K562 (cell line): ENCODE measurements at regions not wholly inside any gene's neighbourhood (a gene's known extent, or its start where the extent isn't known, plus 50 kb on each side); places are given as distances from the start of the nearest gene placed in this dataset.

ENCODE experiments used
- EP300 ChIP-seq: IDR thresholded peaks from 2 replicates; pipeline ENCODE4 v1.6.1; 2012; ENCODE audit warnings: low read length, improper control_type of control experiment
- ETV5 ChIP-seq: sonication (generic); formaldehyde crosslinking; IDR thresholded peaks from 2 replicates; pipeline ENCODE4 v1.4.0; 2020; ENCODE audit warnings: low read depth, mild to moderate bottlenecking, missing genetic modification reagents
- HMBOX1 ChIP-seq: sonication (generic); IDR thresholded peaks from 2 replicates; pipeline ENCODE4 v1.6.1; 2016
- MEF2A ChIP-seq: IDR thresholded peaks from 2 replicates; pipeline ENCODE4 v1.6.1; 2011; ENCODE audit warnings: low read depth, mild to moderate bottlenecking, low read length, moderate library complexity; ENCODE audit not compliant: control insufficient read depth
- RCOR1 ChIP-seq, 2 experiments: IDR thresholded peaks; 2 replicates each; pipeline ENCODE4 v1.6.1; 2012; ENCODE audit warnings: low read depth in 2 of 2, low read length in 2 of 2, borderline replicate concordance in 1 of 2, improper control_type of control experiment in 1 of 2
- SLC30A9 ChIP-seq: fragments of 250-450 bp; sonication (Bioruptor Pico); IDR thresholded peaks from 2 replicates; pipeline ENCODE4 v1.8.0; 2022; ENCODE audit warnings: mild to moderate bottlenecking, moderate library complexity
- SMAD3 ChIP-seq: fragments of 450-650 bp; formaldehyde crosslinking; conservative IDR thresholded peaks from 2 replicates; pipeline ENCODE4 v1.4.0; 2020; ENCODE audit warnings: mild to moderate bottlenecking
- TRIM24 ChIP-seq, 2 experiments: fragments of 450-650 bp; IDR thresholded peaks; 2 replicates each; pipeline ENCODE4 v1.6.1; 2016
- USF2 ChIP-seq: sonication (generic); formaldehyde crosslinking; IDR thresholded peaks from 2 replicates; pipeline ENCODE4 v1.5.0; 2020; ENCODE audit warnings: missing genetic modification reagents
- ZNF584 ChIP-seq: fragments of 200-800 bp; sonication (Bioruptor generic); IDR thresholded peaks from 2 replicates; pipeline ENCODE4 v1.6.1; 2016; ENCODE audit warnings: low read depth, mild to moderate bottlenecking, missing genetic modification characterization, missing compliant biosample characterization
- TF ChIP-seq, protein P1 (sequence below): sonication (generic); formaldehyde crosslinking; IDR thresholded peaks from 2 replicates; pipeline ENCODE4 v1.8.0; 2022; ENCODE audit warnings: mild to moderate bottlenecking, missing genetic modification reagents
- TF ChIP-seq, protein P2 (sequence below), 2 experiments: IDR thresholded peaks in 1 of 2; conservative IDR thresholded peaks in 1 of 2; 2 replicates each; pipeline ENCODE4 v1.6.1; 2016; ENCODE audit warnings: low read depth in 2 of 2, mild to moderate bottlenecking in 1 of 2, missing compliant biosample characterization in 1 of 2, missing genetic modification characterization in 1 of 2, moderate library complexity in 1 of 2

- TF ChIP-seq, protein P1, sequence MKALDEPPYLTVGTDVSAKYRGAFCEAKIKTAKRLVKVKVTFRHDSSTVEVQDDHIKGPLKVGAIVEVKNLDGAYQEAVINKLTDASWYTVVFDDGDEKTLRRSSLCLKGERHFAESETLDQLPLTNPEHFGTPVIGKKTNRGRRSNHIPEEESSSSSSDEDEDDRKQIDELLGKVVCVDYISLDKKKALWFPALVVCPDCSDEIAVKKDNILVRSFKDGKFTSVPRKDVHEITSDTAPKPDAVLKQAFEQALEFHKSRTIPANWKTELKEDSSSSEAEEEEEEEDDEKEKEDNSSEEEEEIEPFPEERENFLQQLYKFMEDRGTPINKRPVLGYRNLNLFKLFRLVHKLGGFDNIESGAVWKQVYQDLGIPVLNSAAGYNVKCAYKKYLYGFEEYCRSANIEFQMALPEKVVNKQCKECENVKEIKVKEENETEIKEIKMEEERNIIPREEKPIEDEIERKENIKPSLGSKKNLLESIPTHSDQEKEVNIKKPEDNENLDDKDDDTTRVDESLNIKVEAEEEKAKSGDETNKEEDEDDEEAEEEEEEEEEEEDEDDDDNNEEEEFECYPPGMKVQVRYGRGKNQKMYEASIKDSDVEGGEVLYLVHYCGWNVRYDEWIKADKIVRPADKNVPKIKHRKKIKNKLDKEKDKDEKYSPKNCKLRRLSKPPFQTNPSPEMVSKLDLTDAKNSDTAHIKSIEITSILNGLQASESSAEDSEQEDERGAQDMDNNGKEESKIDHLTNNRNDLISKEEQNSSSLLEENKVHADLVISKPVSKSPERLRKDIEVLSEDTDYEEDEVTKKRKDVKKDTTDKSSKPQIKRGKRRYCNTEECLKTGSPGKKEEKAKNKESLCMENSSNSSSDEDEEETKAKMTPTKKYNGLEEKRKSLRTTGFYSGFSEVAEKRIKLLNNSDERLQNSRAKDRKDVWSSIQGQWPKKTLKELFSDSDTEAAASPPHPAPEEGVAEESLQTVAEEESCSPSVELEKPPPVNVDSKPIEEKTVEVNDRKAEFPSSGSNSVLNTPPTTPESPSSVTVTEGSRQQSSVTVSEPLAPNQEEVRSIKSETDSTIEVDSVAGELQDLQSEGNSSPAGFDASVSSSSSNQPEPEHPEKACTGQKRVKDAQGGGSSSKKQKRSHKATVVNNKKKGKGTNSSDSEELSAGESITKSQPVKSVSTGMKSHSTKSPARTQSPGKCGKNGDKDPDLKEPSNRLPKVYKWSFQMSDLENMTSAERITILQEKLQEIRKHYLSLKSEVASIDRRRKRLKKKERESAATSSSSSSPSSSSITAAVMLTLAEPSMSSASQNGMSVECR (CRISPR knock-in tag), result no peak
- TF ChIP-seq ETV5 (CRISPR knock-in tag), result no peak
- no peak for TF ChIP-seq MEF2A
- peak; percentile 24 to 84; a peak in 3 of 4 replicates for TF ChIP-seq TRIM24 (IDR thresholded peaks at IDR 0.05)
- TF ChIP-seq HMBOX1, result peak; percentile 97
- TF ChIP-seq SMAD3 (CRISPR knock-in tag), result no peak
- TF ChIP-seq ZNF584 (CRISPR knock-in tag), result no peak
- TF ChIP-seq, protein P2, sequence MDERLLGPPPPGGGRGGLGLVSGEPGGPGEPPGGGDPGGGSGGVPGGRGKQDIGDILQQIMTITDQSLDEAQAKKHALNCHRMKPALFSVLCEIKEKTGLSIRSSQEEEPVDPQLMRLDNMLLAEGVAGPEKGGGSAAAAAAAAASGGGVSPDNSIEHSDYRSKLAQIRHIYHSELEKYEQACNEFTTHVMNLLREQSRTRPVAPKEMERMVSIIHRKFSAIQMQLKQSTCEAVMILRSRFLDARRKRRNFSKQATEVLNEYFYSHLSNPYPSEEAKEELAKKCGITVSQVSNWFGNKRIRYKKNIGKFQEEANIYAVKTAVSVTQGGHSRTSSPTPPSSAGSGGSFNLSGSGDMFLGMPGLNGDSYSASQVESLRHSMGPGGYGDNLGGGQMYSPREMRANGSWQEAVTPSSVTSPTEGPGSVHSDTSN (CRISPR knock-in tag; IDR thresholded peaks at IDR 0.05; ENCODE audit: low read depth), result no peak
- TF ChIP-seq, protein P2 (tag; conservative IDR thresholded peaks at IDR 0.05; ENCODE audit: low read depth), result no peak
- TF ChIP-seq EP300, result peak; percentile 88
- 0 out of 4 replicates have a peak, but pooled peaks of 1 of the 2 experiments have one; percentile 17 for TF ChIP-seq RCOR1 (IDR thresholded peaks at IDR 0.05; ENCODE audit: borderline replicate concordance in 1 of 2, low read depth in 2 of 2, low read length in 2 of 2)
- TF ChIP-seq SLC30A9 (CRISPR knock-in tag), result no peak
- no peak for TF ChIP-seq USF2 (CRISPR knock-in tag)
Measured at GRCh38 chr2:145723872-145724271, 1204.0 kb upstream of the ZEB2 start (continued).
